GM23248 (cell line): ENCODE measurements at regions not wholly inside any gene's neighbourhood (a gene's known extent, or its start where the extent isn't known, plus 50 kb on each side); places are given as distances from the start of the nearest gene placed in this dataset.

Experiments
- EZH2 ChIP-seq: fragments of 200-600 bp; sonication (generic); IDR thresholded peaks from 2 replicates; pipeline ENCODE4 v1.6.1; 2018; ENCODE audit warnings: antibody characterized with exemption, mild to moderate bottlenecking; ENCODE audit not compliant: insufficient read depth, poor library complexity, severe bottlenecking
- EZH2phosphoT487 ChIP-seq: fragments of 200-600 bp; sonication (generic); IDR thresholded peaks from 2 replicates; pipeline ENCODE4 v1.6.1; 2018; ENCODE audit warnings: antibody characterized with exemption, moderate library complexity, mild to moderate bottlenecking, low read depth; ENCODE audit not compliant: insufficient read depth

DNA sequence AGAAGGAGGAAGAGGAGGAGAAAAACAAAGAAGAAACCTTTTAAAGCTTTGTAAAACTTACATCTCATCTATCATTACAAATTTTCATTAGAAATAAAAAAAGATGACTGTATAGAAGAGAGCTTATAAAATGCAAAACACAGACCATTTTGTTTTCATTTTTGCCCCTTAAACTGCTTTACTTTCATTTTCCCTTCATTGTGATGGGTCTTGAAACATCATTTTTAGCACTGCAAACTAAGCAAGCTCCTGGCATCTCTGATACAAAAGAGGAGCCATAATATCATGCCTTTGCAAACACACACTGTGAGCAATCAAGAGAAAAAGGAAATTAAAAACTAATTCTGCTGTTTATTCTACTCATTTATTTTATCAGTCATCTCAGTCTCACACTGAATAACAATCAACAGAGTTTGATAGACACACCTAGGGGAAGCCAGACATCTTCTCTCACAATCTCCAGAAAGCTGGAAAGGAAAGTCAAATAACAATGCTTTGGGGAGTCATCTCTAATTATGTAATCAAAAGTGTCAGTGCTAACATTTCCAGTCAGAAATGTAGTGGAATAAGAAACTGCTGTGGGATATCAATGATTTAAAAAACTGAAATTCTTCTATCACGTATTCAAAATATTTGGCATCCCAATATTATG is 467.7 kb upstream of the FAT3 start:
- TF ChIP-seq EZH2: no peak
- no peak for TF ChIP-seq EZH2phosphoT487
